ENCODE measurements at regions not wholly inside any gene's neighbourhood (a gene's known extent, or its start where the extent isn't known, plus 50 kb on each side); places are given as distances from the start of the nearest gene placed in this dataset.

DNA sequence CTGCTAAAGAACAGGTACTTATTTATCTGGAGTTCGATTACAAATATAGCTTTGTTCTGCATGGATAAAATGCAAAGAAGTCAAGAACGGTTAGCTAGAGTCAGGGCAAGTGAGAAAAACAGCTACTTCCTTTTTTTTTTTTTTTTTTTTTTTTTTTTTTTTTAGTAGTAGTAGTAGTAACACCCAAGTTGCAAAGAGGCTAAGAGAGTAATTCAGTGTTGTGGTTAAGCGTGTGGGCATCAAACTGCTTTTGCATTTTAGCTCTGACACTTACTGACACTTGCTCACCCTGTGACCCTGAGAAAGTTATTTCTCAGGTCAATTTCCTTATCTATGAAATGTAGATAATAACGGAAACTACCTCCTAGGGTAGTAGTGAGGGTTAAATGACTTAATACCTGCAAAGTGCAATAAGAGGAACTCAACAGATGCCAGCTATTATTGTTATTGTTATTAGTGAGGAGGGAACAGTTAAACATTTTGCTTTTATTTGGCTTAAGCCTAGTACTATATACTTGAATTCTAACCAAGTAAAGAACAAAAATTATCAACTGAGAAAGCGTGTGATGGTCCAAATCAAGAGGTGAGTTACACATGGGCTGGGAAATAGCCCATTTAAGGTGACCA lies 86.7 kb upstream of the BACH2 start:
- H3K27me3 ChIP-seq (replicated peaks in 1 of 4; ENCODE audit: control extremely low read depth in 1 of 4, control insufficient read depth in 3 of 4, insufficient read depth in 4 of 4, low read length in 3 of 4) = no peaks in the 10 kb centered on the region
- peaks cover 79% of the 10 kb centered on the region for H3K4me1 Mint-ChIP-seq
- intact Hi-C loops (cut with micrococcal nuclease) = loop anchor here (1.0 to 10.0 kb wide), 5 partner anchors 8 to 559 kb away; partner anchors contain the start of gene CASP8AP2
- ChIA-PET CTCF (interaction anchor here (0.9 to 2.7 kb wide), 9 partner anchors 10 to 165 kb away, joined by 3 to 25 read pairs (median 4); no protein-coding TSS in a partner anchor), POLR2A (interaction anchor here (0.5 to 1.3 kb wide), 4 partner anchors 9 to 200 kb away, joined by 3 read pairs; no protein-coding TSS in a partner anchor)
- no CpG with 5 or more reads among the region's 5 CpGs for WGBS (ENCODE audit: insufficient coverage)
- H3K27ac ChIP-seq (ENCODE audit: low read length in 2 of 2) = peak overlapping the region; percentile 65 to 93
- ATAC-seq (ENCODE audit: low read depth) (peak; percentile 84), DNase-seq (peak; percentile 86)
- no peaks in the 10 kb centered on the region for H3K27me3 Mint-ChIP-seq
- no peaks in the 10 kb centered on the region for H3K9me3 Mint-ChIP-seq (ENCODE audit: insufficient read depth)
- H3K4me2 ChIP-seq (replicated peaks; ENCODE audit: low read depth, low read length, poor library complexity, severe bottlenecking) = peak overlapping the region; percentile 75
- H3K4me1 ChIP-seq (ENCODE audit: control insufficient read depth in 2 of 2, insufficient read depth in 2 of 2, low read length in 2 of 2) = peaks cover 72 to 74% of the 10 kb centered on the region in 2 donors
- no peak overlapping the region for H2AFZ ChIP-seq (ENCODE audit: insufficient read depth, low read depth, low read length, poor library complexity, severe bottlenecking)
- peak overlapping the region; percentile 49 for H3K9ac ChIP-seq (ENCODE audit: low read length)
- peaks cover 0 to 1% (median 0%) of the 10 kb centered on the region in 3 donors for H3K9me3 ChIP-seq (ENCODE audit: control extremely low read depth in 1 of 3, control insufficient read depth in 2 of 3, insufficient read depth in 1 of 3, low read length in 2 of 3)
- peak overlapping the region; percentile 92 for H3K27ac Mint-ChIP-seq
- H3K79me2 ChIP-seq (ENCODE audit: control insufficient read depth, insufficient read depth, low read length) = peaks cover 54% of the 10 kb centered on the region
- peak overlapping the region in 2 of 5 experiments; percentile 19 to 50 for H3K4me3 ChIP-seq (ENCODE audit: control extremely low read depth in 1 of 5, extremely low read depth in 1 of 5, insufficient read depth in 1 of 5, low read depth in 2 of 5, low read length in 4 of 5)
- TF ChIP-seq EZH2 (IDR thresholded peaks at IDR 0.05; ENCODE audit: borderline replicate concordance, insufficient read depth, low read depth, low read length, poor library complexity, severe bottlenecking) = no peak
- TF ChIP-seq, protein P1, sequence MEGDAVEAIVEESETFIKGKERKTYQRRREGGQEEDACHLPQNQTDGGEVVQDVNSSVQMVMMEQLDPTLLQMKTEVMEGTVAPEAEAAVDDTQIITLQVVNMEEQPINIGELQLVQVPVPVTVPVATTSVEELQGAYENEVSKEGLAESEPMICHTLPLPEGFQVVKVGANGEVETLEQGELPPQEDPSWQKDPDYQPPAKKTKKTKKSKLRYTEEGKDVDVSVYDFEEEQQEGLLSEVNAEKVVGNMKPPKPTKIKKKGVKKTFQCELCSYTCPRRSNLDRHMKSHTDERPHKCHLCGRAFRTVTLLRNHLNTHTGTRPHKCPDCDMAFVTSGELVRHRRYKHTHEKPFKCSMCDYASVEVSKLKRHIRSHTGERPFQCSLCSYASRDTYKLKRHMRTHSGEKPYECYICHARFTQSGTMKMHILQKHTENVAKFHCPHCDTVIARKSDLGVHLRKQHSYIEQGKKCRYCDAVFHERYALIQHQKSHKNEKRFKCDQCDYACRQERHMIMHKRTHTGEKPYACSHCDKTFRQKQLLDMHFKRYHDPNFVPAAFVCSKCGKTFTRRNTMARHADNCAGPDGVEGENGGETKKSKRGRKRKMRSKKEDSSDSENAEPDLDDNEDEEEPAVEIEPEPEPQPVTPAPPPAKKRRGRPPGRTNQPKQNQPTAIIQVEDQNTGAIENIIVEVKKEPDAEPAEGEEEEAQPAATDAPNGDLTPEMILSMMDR (IDR thresholded peaks at IDR 0.05) = no peak
- H3K36me3 ChIP-seq (replicated peaks in 1 of 2; ENCODE audit: control extremely low read depth in 1 of 2, control insufficient read depth in 1 of 2, extremely low read depth in 1 of 2, insufficient read depth in 2 of 2, low read length in 1 of 2) = no peaks in the 10 kb centered on the region
- no peaks in the 10 kb centered on the region for H4K20me1 ChIP-seq (ENCODE audit: control insufficient read depth, insufficient read depth, low read length, poor library complexity, severe bottlenecking)
- H3K4me3 Mint-ChIP-seq = peak overlapping the region; percentile 78

DNA sequence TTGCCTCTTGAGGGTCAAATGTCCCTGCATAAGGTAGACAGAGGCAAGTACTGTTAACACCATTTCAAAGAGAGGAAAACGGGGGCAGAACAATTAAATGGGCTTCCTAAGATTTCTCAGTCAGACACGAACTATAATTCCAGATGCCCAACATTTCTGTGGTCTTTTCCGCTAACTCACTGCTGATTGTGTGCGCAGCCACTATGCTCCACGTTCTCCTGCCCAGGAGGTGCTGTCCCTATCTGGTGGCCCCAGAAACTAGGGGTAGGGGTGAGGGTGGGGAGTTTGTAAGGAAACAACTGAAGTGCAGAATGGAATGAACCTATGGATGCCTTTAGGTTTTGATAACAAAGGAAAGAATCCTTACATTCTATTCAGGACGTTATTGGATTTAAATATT lies 86.1 kb upstream of the BACH2 start:
- POLR2A ChIA-PET = interaction anchor here (0.5 to 1.3 kb wide), 4 partner anchors 10 to 200 kb away, joined by 3 read pairs; no protein-coding TSS in a partner anchor

More for the DNA sequence above, 86.1 kb upstream of the BACH2 start:
- DNase-seq (no peak), ATAC-seq (ENCODE audit: low read depth) (no peak)
- CTCF ChIA-PET = interaction anchor here (0.9 to 2.7 kb wide), 9 partner anchors 10 to 164 kb away, joined by 3 to 25 read pairs (median 4); no protein-coding TSS in a partner anchor
- Histone ChIP-seq H3K9me3 (ENCODE audit: control extremely low read depth in 1 of 3, control insufficient read depth in 2 of 3, insufficient read depth in 1 of 3, low read length in 2 of 3) (peaks cover 0 to 1% (median 0%) of the 10 kb centered on the region in 3 donors), H3K4me1 (ENCODE audit: control insufficient read depth in 2 of 2, insufficient read depth in 2 of 2, low read length in 2 of 2) (peaks cover 70 to 72% of the 10 kb centered on the region in 2 donors), H3K9ac (ENCODE audit: low read length) (peak overlapping the region; percentile 49), H3K27me3 (replicated peaks in 1 of 4; ENCODE audit: control extremely low read depth in 1 of 4, control insufficient read depth in 3 of 4, insufficient read depth in 4 of 4, low read length in 3 of 4) (no peaks in the 10 kb centered on the region), H3K4me2 (replicated peaks; ENCODE audit: low read depth, low read length, poor library complexity, severe bottlenecking) (peak overlapping the region; percentile 75), H3K79me2 (ENCODE audit: control insufficient read depth, insufficient read depth, low read length) (peaks cover 54% of the 10 kb centered on the region), H4K20me1 (ENCODE audit: control insufficient read depth, insufficient read depth, low read length, poor library complexity, severe bottlenecking) (no peaks in the 10 kb centered on the region), H3K36me3 (replicated peaks in 1 of 2; ENCODE audit: control extremely low read depth in 1 of 2, control insufficient read depth in 1 of 2, extremely low read depth in 1 of 2, insufficient read depth in 2 of 2, low read length in 1 of 2) (no peaks in the 10 kb centered on the region), H2AFZ (ENCODE audit: insufficient read depth, low read depth, low read length, poor library complexity, severe bottlenecking) (no peak overlapping the region), H3K4me3 (ENCODE audit: control extremely low read depth in 1 of 5, extremely low read depth in 1 of 5, insufficient read depth in 1 of 5, low read depth in 2 of 5, low read length in 4 of 5) (peak overlapping the region in 3 of 5 experiments; percentile 19 to 50 (median 20)), H3K27ac (ENCODE audit: low read length in 2 of 2) (peak overlapping the region; percentile 65 to 93)
- no peak for TF ChIP-seq EZH2 (IDR thresholded peaks at IDR 0.05; ENCODE audit: borderline replicate concordance, insufficient read depth, low read depth, low read length, poor library complexity, severe bottlenecking)
- TF ChIP-seq, protein P1 (IDR thresholded peaks at IDR 0.05) = no peak
- intact Hi-C loops (cut with micrococcal nuclease) = loop anchor here (1.0 to 10.0 kb wide), 5 partner anchors 7 to 558 kb away; partner anchors contain the start of gene CASP8AP2
- H3K27ac Mint-ChIP-seq = peak overlapping the region; percentile 92
- peaks cover 77% of the 10 kb centered on the region for H3K4me1 Mint-ChIP-seq
- H3K27me3 Mint-ChIP-seq = no peaks in the 10 kb centered on the region
- H3K4me3 Mint-ChIP-seq = peak overlapping the region; percentile 78
- 36% methylated on average over 5 of the region's 6 CpGs for WGBS (ENCODE audit: insufficient coverage)
- H3K9me3 Mint-ChIP-seq (ENCODE audit: insufficient read depth) = no peaks in the 10 kb centered on the region

All from B cell (primary cell).